ENCODE measurements at regions not wholly inside any gene's neighbourhood (a gene's known extent, or its start where the extent isn't known, plus 50 kb on each side); places are given as distances from the start of the nearest gene placed in this dataset.

DNA sequence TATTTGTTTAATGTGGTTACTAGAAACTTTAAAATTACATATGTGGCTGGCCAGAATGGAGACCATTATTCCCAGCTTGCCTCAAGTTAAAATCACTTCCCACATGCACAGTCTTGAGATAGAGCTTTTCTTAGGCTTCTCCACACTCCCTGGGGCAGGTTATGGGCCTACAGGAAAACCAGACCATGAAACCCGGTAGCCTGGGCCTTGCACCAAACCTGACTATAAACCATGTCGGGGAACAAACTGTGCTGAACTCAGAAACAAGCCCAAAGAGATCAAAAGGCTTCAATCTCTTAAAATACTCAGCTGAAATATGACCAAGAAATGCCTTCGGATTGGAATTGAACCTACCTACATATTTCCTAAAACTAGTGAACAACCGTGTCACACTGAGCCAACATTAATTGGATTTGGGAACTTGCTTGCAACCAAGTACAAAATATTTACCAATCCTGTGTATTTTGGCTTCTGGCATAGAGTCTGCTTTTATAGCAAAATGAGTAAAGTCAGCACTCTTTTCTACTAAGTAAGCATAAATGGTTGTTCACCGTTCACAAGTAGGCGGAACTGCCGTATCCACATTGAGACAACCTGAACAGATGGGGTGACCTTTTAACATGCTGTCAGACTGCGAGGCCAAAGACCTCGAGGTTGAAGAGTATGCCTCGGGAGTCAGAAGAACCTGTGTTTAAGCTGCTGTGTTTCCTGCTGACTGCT, 199.5 kb downstream of the FAM76B start:
- Histone ChIP-seq H3K9ac (ENCODE audit: extremely low read depth, insufficient read length, low read length) (no peak overlapping the region), H3K79me1 (ENCODE audit: insufficient read depth, low read depth, low read length, poor library complexity, severe bottlenecking) (no peaks in the 10 kb centered on the region), H2BK12ac (ENCODE audit: insufficient read length, low read depth, low read length) (no peak overlapping the region), H4K91ac (ENCODE audit: insufficient read length, low read depth, low read length) (no peak overlapping the region), H4K5ac (ENCODE audit: insufficient read length, low read depth, low read length) (no peak overlapping the region), H3K4me1 (ENCODE audit: insufficient read depth, low read length) (no peaks in the 10 kb centered on the region), H2BK5ac (ENCODE audit: insufficient read length, low read length) (no peak overlapping the region), H3K9me3 (ENCODE audit: control insufficient read depth, low read depth, low read length) (no peaks in the 10 kb centered on the region), H3K56ac (ENCODE audit: insufficient read length, low read depth, low read length) (no peak overlapping the region), H3T11ph (ENCODE audit: low read length) (no peak overlapping the region), H3K4ac (ENCODE audit: low read depth, low read length) (no peak overlapping the region), H2AFZ (ENCODE audit: low read length) (no peak overlapping the region), H3K4me2 (ENCODE audit: insufficient read depth, insufficient read length, low read length) (no peak overlapping the region), H2BK120ac (ENCODE audit: low read depth, low read length, poor library complexity, severe bottlenecking) (no peak overlapping the region), H3K27me3 (ENCODE audit: insufficient read depth, low read length) (no peaks in the 10 kb centered on the region), H4K8ac (replicated peaks; ENCODE audit: insufficient read length, low read depth, low read length) (no peak overlapping the region), H3K18ac (ENCODE audit: insufficient read length, low read depth, low read length) (no peak overlapping the region), H2BK15ac (ENCODE audit: low read depth, low read length) (no peak overlapping the region), H2BK20ac (ENCODE audit: low read depth, low read length, poor library complexity, severe bottlenecking) (no peak overlapping the region), H3K23ac (ENCODE audit: insufficient read length, low read depth, low read length) (no peak overlapping the region), H4K20me1 (ENCODE audit: control insufficient read depth, insufficient read depth, insufficient read length) (no peaks in the 10 kb centered on the region), H3K14ac (ENCODE audit: insufficient read depth, low read length) (no peak overlapping the region), H2AK5ac (ENCODE audit: insufficient read length, low read length) (no peak overlapping the region), H3K27ac (ENCODE audit: insufficient read length, low read depth, low read length) (no peak overlapping the region), H3K79me2 (ENCODE audit: insufficient read depth, low read length) (no peaks in the 10 kb centered on the region), H3K23me2 (ENCODE audit: insufficient read length, low read depth, low read length, poor library complexity, severe bottlenecking) (no peaks in the 10 kb centered on the region)
- Mint-ChIP-seq H3K4me1 (peaks cover 12 to 14% of the 10 kb centered on the region in 2 experiments), H3K27me3 (ENCODE audit: low read depth) (peaks cover 7% of the 10 kb centered on the region), H3K27ac (no peak overlapping the region; a peak in 1 of 7 replicates), H3K9me3 (no peaks in the 10 kb centered on the region), H3K4me3 (no peak overlapping the region), H3K36me3 (ENCODE audit: insufficient read depth in 1 of 3, low read depth in 3 of 3) (no peaks in the 10 kb centered on the region)
- no CpG with 5 or more reads among the region's 10 CpGs for WGBS (ENCODE audit: extremely low coverage, insufficient read length, low lambda C conversion rate)
- no peak for DNase-seq
- TF ChIP-seq, protein P1, sequence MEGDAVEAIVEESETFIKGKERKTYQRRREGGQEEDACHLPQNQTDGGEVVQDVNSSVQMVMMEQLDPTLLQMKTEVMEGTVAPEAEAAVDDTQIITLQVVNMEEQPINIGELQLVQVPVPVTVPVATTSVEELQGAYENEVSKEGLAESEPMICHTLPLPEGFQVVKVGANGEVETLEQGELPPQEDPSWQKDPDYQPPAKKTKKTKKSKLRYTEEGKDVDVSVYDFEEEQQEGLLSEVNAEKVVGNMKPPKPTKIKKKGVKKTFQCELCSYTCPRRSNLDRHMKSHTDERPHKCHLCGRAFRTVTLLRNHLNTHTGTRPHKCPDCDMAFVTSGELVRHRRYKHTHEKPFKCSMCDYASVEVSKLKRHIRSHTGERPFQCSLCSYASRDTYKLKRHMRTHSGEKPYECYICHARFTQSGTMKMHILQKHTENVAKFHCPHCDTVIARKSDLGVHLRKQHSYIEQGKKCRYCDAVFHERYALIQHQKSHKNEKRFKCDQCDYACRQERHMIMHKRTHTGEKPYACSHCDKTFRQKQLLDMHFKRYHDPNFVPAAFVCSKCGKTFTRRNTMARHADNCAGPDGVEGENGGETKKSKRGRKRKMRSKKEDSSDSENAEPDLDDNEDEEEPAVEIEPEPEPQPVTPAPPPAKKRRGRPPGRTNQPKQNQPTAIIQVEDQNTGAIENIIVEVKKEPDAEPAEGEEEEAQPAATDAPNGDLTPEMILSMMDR (conservative IDR thresholded peaks at IDR 0.05), result no peak
